Astrocyte of the cerebellum (primary cell): ENCODE measurements at regions not wholly inside any gene's neighbourhood (a gene's known extent, or its start where the extent isn't known, plus 50 kb on each side); places are given as distances from the start of the nearest gene placed in this dataset.

Source experiments
- DNase-seq: peaks from one replicate; pipeline ENCODE4 v3.0.0-alpha.2; 2011; ENCODE audit warnings: low read depth
- H3K4me3 ChIP-seq: 2 replicates; pipeline ENCODE4 v1.5.1; 2011; ENCODE audit warnings: mild to moderate bottlenecking, low read depth, low read length, moderate library complexity
- in situ Hi-C: cut with HindIII; loops from 2 replicates; pipeline ENCODE4 v1.10.0; 2017; ENCODE audit warnings: low sequenced_read_pairs
- TF ChIP-seq, protein P1 (sequence below): IDR thresholded peaks from 2 replicates; pipeline ENCODE4 v1.5.1; 2012; ENCODE audit warnings: low read length, low read depth, moderate library complexity, mild to moderate bottlenecking; ENCODE audit errors: missing control alignments

GRCh38 chr6:94394822-94395221 lies 975.5 kb upstream of the EPHA7 start:
- in situ Hi-C loops = no loop called here
- TF ChIP-seq, protein P1, sequence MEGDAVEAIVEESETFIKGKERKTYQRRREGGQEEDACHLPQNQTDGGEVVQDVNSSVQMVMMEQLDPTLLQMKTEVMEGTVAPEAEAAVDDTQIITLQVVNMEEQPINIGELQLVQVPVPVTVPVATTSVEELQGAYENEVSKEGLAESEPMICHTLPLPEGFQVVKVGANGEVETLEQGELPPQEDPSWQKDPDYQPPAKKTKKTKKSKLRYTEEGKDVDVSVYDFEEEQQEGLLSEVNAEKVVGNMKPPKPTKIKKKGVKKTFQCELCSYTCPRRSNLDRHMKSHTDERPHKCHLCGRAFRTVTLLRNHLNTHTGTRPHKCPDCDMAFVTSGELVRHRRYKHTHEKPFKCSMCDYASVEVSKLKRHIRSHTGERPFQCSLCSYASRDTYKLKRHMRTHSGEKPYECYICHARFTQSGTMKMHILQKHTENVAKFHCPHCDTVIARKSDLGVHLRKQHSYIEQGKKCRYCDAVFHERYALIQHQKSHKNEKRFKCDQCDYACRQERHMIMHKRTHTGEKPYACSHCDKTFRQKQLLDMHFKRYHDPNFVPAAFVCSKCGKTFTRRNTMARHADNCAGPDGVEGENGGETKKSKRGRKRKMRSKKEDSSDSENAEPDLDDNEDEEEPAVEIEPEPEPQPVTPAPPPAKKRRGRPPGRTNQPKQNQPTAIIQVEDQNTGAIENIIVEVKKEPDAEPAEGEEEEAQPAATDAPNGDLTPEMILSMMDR = no peak
- H3K4me3 ChIP-seq = no peak overlapping the region
- no peak for DNase-seq

DNA sequence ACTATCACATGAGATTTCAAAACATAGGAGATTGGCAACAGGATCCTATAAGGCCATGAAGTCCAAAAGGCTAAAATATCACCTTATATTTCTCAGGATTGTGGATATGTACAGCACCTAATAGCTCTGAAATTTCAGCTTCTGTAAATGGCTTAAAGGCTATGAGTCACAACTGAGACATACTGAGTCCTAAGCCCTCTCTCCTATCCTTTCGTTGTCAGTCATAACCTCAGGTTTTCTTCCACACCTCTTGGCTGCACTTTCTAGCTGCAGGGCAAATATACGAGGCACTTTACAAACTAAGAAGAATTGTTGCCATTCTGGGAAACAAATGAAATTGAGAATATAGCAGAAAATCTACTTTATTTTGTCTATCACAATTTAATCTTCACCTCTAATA lies 969.9 kb upstream of the EPHA7 start:
- H3K4me3 ChIP-seq = no peak overlapping the region
- in situ Hi-C loops = no loop called here
- TF ChIP-seq, protein P1 = no peak
- no peak for DNase-seq

- H3K4me3 ChIP-seq = no peak overlapping the region
- in situ Hi-C loops = no loop called here
- TF ChIP-seq, protein P1 = no peak
- no peak for DNase-seq
Measured at GRCh38 chr6:94377835-94378234, 958.5 kb upstream of the EPHA7 start.

- no peak for DNase-seq
- in situ Hi-C loops = no loop called here
- no peak overlapping the region for H3K4me3 ChIP-seq
- TF ChIP-seq, protein P1 = no peak
Measured at GRCh38 chr6:94376876-94377275, 957.5 kb upstream of the EPHA7 start.

GRCh38 chr6:94372229-94372628 lies 952.9 kb upstream of the EPHA7 start:
- no peak overlapping the region for H3K4me3 ChIP-seq
- TF ChIP-seq, protein P1 = no peak
- DNase-seq = no peak
- in situ Hi-C loops = no loop called here

DNA sequence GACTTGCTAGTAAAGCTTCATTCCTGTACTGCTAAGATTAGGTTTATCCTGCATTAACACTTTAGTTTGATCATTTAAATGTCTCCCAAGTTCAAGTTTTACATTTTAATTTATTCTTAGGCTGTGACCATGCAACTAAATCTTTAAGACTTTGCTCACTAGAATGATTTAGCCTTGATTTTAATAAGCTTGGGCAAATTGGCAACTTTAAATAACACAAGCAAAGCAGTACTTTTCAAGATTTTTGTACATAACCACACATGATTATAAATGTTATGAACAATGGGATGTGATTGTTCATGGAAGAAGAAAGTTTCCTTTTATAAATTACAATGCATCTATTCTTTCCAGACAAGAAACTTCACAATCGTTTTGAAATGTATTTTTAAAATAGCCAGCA lies 948.0 kb upstream of the EPHA7 start:
- in situ Hi-C loops = no loop called here
- no peak for DNase-seq
- H3K4me3 ChIP-seq = no peak overlapping the region
- TF ChIP-seq, protein P1 = no peak

GRCh38 chr6:94362061-94362864 lies 942.9 kb upstream of the EPHA7 start:
- H3K4me3 ChIP-seq = no peak overlapping the region
- TF ChIP-seq, protein P1 = no peak
- DNase-seq = no peak
- in situ Hi-C loops = no loop called here
